GM18858 (cell line): ENCODE measurements at regions not wholly inside any gene's neighbourhood (a gene's known extent, or its start where the extent isn't known, plus 50 kb on each side); places are given as distances from the start of the nearest gene placed in this dataset.

Source experiments
- ATAC-seq: cut with Tn5 transposase; IDR thresholded peaks from one replicate; pipeline ENCODE4 v1.9.1; 2021; ENCODE audit not compliant: unreplicated experiment

GRCh38 chr3:178062126-178062525, 474.1 kb upstream of the KCNMB2 start:
- ATAC-seq = no peak

- no peak for ATAC-seq
These were observed 472.8 kb upstream of the KCNMB2 start for GRCh38 chr3:178063461-178063860.

- ATAC-seq = no peak
These were observed 468.5 kb upstream of the KCNMB2 start for GRCh38 chr3:178067721-178068120.

GRCh38 chr3:178072391-178073305, 463.6 kb upstream of the KCNMB2 start:
- ATAC-seq = no peak

GRCh38 chr3:178073366-178073765, 462.9 kb upstream of the KCNMB2 start:
- no peak for ATAC-seq

- no peak for ATAC-seq
These were observed 460.9 kb upstream of the KCNMB2 start for GRCh38 chr3:178075344-178075743.

GRCh38 chr3:178078953-178079352, 457.3 kb upstream of the KCNMB2 start:
- ATAC-seq = no peak

- ATAC-seq = no peak
These were observed 456.3 kb upstream of the KCNMB2 start for GRCh38 chr3:178079966-178080365.

GRCh38 chr3:178082326-178082906, 453.8 kb upstream of the KCNMB2 start:
- no peak for ATAC-seq

- no peak for ATAC-seq
These were observed 452.1 kb upstream of the KCNMB2 start for GRCh38 chr3:178083906-178084866.

- ATAC-seq = no peak
These were observed 451.1 kb upstream of the KCNMB2 start for GRCh38 chr3:178084938-178085816.

- ATAC-seq = no peak
These were observed 450.5 kb upstream of the KCNMB2 start for GRCh38 chr3:178085817-178086123.

- no peak for ATAC-seq
These were observed 450.0 kb upstream of the KCNMB2 start for GRCh38 chr3:178086144-178086825.

GRCh38 chr3:178087376-178087775, 448.9 kb upstream of the KCNMB2 start:
- ATAC-seq = no peak

GRCh38 chr3:178088963-178089362, 447.3 kb upstream of the KCNMB2 start:
- ATAC-seq = no peak

- no peak for ATAC-seq
These were observed 445.3 kb upstream of the KCNMB2 start for GRCh38 chr3:178090899-178091298.

GRCh38 chr3:178095522-178095921, 440.7 kb upstream of the KCNMB2 start:
- ATAC-seq = no peak

GRCh38 chr3:178096955-178097354, 439.3 kb upstream of the KCNMB2 start:
- ATAC-seq = no peak

- ATAC-seq = no peak
These were observed 438.7 kb upstream of the KCNMB2 start for GRCh38 chr3:178097576-178097975.

- no peak for ATAC-seq
These were observed 437.0 kb upstream of the KCNMB2 start for GRCh38 chr3:178099274-178099673.
